ENCODE measurements at regions not wholly inside any gene's neighbourhood (a gene's known extent, or its start where the extent isn't known, plus 50 kb on each side); places are given as distances from the start of the nearest gene placed in this dataset.

DNA sequence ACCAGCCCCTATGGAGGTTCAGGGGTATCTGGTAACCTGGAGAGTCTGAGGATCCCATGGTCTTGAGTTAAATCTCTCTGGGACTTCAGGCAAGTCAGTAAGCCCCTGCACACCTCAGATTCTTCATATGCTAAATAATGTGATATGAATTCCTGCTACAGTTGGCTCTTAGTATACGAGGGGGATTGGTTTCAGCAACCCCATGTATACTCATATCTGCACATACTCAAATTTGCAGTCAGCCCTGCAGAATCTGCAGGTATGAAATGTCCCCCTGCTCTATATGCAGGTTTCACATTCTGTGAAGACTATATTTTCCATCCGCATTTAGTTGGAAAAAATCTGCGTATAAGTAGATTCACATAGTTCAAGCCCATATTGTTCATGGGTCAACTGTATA is 136.6 kb downstream of the TOMM20 start:
- H3K27me3 Mint-ChIP-seq (ENCODE audit: unreplicated experiment) = peaks cover 4% of the 10 kb centered on the region
- H3K36me3 Mint-ChIP-seq (ENCODE audit: low read depth, unreplicated experiment) = peaks cover 4% of the 10 kb centered on the region
- no peak overlapping the region for H3K27ac Mint-ChIP-seq (ENCODE audit: unreplicated experiment)
- H3K4me3 Mint-ChIP-seq (ENCODE audit: unreplicated experiment) = no peak overlapping the region
- H3K9me3 Mint-ChIP-seq (ENCODE audit: unreplicated experiment) = no peaks in the 10 kb centered on the region
- TF ChIP-seq, protein P1, sequence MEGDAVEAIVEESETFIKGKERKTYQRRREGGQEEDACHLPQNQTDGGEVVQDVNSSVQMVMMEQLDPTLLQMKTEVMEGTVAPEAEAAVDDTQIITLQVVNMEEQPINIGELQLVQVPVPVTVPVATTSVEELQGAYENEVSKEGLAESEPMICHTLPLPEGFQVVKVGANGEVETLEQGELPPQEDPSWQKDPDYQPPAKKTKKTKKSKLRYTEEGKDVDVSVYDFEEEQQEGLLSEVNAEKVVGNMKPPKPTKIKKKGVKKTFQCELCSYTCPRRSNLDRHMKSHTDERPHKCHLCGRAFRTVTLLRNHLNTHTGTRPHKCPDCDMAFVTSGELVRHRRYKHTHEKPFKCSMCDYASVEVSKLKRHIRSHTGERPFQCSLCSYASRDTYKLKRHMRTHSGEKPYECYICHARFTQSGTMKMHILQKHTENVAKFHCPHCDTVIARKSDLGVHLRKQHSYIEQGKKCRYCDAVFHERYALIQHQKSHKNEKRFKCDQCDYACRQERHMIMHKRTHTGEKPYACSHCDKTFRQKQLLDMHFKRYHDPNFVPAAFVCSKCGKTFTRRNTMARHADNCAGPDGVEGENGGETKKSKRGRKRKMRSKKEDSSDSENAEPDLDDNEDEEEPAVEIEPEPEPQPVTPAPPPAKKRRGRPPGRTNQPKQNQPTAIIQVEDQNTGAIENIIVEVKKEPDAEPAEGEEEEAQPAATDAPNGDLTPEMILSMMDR (IDR thresholded peaks at IDR 0.05; ENCODE audit: unreplicated experiment) = no peak
- peaks cover 35% of the 10 kb centered on the region for H3K4me1 Mint-ChIP-seq (ENCODE audit: unreplicated experiment)
- no peak for DNase-seq (ENCODE audit: low spot score)

DNA sequence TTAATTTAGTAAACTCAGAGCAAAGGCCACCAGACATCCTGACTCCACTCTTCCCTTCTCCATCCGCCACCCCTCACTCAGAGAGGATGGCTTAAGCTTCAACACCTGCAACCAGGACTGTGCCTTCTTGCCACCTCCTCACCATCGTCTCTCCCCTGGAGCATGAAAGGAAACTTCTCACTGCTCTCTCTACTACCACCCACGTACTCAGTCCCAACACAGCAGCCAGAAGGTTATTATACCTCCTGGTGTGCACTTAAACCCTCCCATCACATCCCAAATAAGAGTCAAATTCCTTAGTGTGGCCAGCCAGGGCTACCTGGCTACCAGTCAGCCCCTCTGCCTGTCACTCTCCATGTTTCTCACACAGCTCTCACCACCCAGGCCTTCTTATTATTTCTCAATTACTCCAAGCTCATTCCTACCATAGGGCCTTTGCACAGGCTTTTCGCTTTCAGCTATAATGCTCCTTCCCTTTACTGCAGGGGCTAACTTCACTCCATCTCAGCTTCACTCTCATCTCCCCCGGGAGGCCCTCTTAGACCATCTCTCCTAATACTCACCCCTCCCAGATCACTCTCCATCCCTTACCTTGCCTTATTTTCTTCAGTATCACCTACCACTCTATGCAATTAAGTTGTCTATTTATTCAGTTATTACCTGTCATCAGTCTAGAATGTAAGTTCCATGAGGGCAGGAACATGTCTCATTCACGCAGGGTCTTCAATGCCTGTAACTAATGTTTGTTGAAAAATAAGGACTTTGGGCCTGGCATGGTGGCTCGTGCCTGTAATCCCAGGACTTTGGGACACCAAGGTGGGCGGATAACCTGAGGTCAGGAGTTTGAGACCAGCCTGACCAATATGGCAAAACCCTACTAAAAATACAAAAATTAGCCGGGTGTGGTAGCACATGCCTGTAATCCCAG is 137.5 kb downstream of the TOMM20 start:
- TF ChIP-seq, protein P1 (IDR thresholded peaks at IDR 0.05; ENCODE audit: unreplicated experiment) = no peak
- H3K4me3 Mint-ChIP-seq (ENCODE audit: unreplicated experiment) = no peak overlapping the region
- H3K4me1 Mint-ChIP-seq (ENCODE audit: unreplicated experiment) = peaks cover 35% of the 10 kb centered on the region
- DNase-seq (ENCODE audit: low spot score) = no peak
- no peak overlapping the region for H3K27ac Mint-ChIP-seq (ENCODE audit: unreplicated experiment)
- H3K27me3 Mint-ChIP-seq (ENCODE audit: unreplicated experiment) = peaks cover 4% of the 10 kb centered on the region
- H3K36me3 Mint-ChIP-seq (ENCODE audit: low read depth, unreplicated experiment) = peaks cover 4% of the 10 kb centered on the region
- no peaks in the 10 kb centered on the region for H3K9me3 Mint-ChIP-seq (ENCODE audit: unreplicated experiment)

GRCh38 chr1:234990328-234990675 is 138.3 kb downstream of the TOMM20 start:
- Mint-ChIP-seq H3K27me3 (ENCODE audit: unreplicated experiment) (peaks cover 4% of the 10 kb centered on the region), H3K27ac (ENCODE audit: unreplicated experiment) (peak overlapping the region; percentile 30), H3K9me3 (ENCODE audit: unreplicated experiment) (no peaks in the 10 kb centered on the region), H3K4me3 (ENCODE audit: unreplicated experiment) (no peak overlapping the region), H3K36me3 (ENCODE audit: low read depth, unreplicated experiment) (peaks cover 4% of the 10 kb centered on the region), H3K4me1 (ENCODE audit: unreplicated experiment) (peaks cover 35% of the 10 kb centered on the region)
- no peak for DNase-seq (ENCODE audit: low spot score)
- TF ChIP-seq, protein P1 (IDR thresholded peaks at IDR 0.05; ENCODE audit: unreplicated experiment) = no peak

DNA sequence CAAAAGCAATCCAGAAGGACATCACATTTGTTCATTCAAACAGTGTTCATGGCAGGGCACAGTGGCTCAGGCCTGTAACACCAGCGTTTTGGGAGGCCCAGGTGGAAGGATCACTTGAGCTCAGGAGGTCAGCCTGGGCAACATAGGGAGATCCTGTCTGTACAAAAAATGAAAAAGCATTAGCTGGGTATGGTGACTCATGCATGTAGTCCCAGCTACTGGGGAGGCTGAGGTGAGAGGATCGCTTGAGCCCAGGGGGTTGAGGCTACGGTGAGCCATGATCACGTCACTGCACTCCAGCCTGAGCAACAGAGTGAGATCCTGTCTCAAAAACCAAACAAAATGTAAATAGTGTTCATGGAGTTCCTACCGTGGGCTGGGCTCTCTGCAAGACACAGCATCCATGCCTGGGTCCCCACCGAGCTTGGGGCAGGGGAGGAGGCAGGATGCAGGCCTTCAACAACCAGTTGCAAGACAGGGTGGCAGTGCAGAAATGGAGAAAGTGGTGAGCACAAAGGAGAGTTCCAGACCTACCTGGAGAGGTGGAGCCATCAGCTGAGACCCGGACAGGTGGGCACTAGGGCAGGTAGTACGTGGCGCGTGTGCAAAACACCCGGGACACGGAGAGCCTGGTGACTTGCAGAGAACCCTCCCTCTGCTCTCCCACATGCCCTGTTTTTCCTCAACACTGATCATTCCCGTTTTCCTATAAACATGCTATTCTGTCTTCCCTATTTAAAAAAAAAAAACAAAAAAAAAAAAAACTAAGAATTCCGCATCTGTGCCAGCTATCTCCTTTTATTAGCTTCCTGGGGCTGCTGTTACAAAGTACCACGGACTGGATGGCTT is 138.9 kb downstream of the TOMM20 start:
- Mint-ChIP-seq H3K27me3 (ENCODE audit: unreplicated experiment) (peaks cover 4% of the 10 kb centered on the region), H3K27ac (ENCODE audit: unreplicated experiment) (peak overlapping the region; percentile 30), H3K4me1 (ENCODE audit: unreplicated experiment) (peaks cover 29% of the 10 kb centered on the region), H3K9me3 (ENCODE audit: unreplicated experiment) (no peaks in the 10 kb centered on the region), H3K36me3 (ENCODE audit: low read depth, unreplicated experiment) (peaks cover 4% of the 10 kb centered on the region), H3K4me3 (ENCODE audit: unreplicated experiment) (no peak overlapping the region)
- DNase-seq (ENCODE audit: low spot score) = no peak
- TF ChIP-seq, protein P1 (IDR thresholded peaks at IDR 0.05; ENCODE audit: unreplicated experiment) = no peak
